GM12878 (cell line): ENCODE measurements at regions not wholly inside any gene's neighbourhood (a gene's known extent, or its start where the extent isn't known, plus 50 kb on each side); places are given as distances from the start of the nearest gene placed in this dataset.

ENCODE experiments used
- CBFB ChIP-seq: IDR thresholded peaks from 2 replicates; pipeline ENCODE4 v1.6.1; 2016; ENCODE audit warnings: antibody characterized with exemption, low read depth
- JUND ChIP-seq: IDR thresholded peaks from 2 replicates; pipeline ENCODE4 v1.6.1; 2012; ENCODE audit warnings: low read depth, mild to moderate bottlenecking, low read length, improper control_type of control experiment, moderate library complexity
- NR2F1 ChIP-seq: fragments of 450-650 bp; conservative IDR thresholded peaks from 2 replicates; pipeline ENCODE4 v1.6.1; 2017; ENCODE audit warnings: mild to moderate bottlenecking
- POLR2AphosphoS5 ChIP-seq: IDR thresholded peaks from 2 replicates; pipeline ENCODE4 v1.6.1; 2011; ENCODE audit warnings: mild to moderate bottlenecking, low read length, inconsistent platforms
- SIX5 ChIP-seq: IDR thresholded peaks from 2 replicates; pipeline ENCODE4 v1.6.1; 2011; ENCODE audit warnings: mild to moderate bottlenecking, low read depth, low read length, moderate library complexity; ENCODE audit not compliant: severe bottlenecking
- YY1 ChIP-seq: IDR thresholded peaks from 2 replicates; pipeline ENCODE4 v1.6.1; 2011; ENCODE audit warnings: low read depth, mild to moderate bottlenecking, low read length
- TF ChIP-seq, protein P1 (sequence below): IDR thresholded peaks from 2 replicates; pipeline ENCODE4 v1.6.1; 2012; ENCODE audit warnings: improper control_type of control experiment, low read depth, low read length; ENCODE audit not compliant: insufficient replicate concordance
- TF ChIP-seq, protein P2 (sequence below), 3 experiments: IDR thresholded peaks in 2 of 3; conservative IDR thresholded peaks in 1 of 3; 2 replicates each; pipeline ENCODE4 v1.5.1; 2011; ENCODE audit warnings: low read depth in 3 of 3, low read length in 3 of 3, mild to moderate bottlenecking in 3 of 3, control low read depth in 2 of 3, moderate library complexity in 2 of 3, inconsistent platforms in 1 of 3, mixed read lengths in 1 of 3; ENCODE audit not compliant: control insufficient read depth in 2 of 3, insufficient read depth in 1 of 3; ENCODE audit errors: extremely low read depth in 1 of 3

DNA sequence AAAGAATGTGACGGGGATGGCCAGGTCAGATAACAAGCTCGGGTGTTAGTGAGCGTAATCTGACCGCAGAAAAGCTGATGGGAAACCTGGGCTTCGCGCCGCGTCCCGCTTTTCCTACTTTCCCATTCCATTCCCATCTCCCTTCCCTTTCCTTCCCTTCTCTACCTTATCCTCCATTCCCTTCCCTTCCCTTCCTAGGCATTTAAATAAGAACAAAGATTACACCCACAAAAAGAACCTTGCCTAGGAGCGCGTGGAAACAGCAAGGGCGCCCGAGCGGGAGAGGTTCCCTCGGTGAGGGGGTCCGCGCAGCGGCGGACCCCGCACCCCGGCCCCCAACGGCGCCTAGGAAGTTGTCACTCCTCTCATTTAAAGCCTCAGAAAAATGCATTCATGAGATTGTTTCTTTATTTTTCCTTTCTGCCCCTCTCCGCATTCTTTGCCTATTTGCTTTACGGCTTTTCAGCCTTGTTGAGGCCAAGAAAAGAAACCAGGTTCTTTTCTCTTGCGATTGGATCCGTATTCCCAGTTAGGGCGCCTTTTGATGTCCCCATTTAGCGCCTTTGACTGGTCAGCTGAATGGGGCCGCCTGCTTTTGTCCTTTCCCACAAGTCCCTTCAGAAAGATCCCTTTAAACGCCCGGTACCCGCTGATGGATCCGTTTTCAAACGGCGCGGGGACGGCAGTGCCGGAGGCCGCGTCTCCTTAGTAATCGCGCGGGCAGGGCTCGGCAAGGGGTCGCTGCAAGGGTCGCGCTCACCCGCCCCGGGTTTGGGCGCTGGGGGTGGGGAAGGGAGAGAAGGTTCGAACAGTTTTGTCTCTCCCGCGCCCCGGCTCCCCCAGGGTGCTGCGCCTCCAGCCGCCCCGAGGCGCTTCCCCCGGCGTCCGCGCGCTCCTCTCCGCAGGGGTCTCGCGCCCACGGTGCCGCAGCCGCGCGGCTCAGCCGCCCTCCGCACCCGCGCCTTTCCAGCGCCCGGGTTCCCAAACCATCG is 54.1 kb upstream of the TMEM33 start:
- no peak for TF ChIP-seq NR2F1
- TF ChIP-seq, protein P1, sequence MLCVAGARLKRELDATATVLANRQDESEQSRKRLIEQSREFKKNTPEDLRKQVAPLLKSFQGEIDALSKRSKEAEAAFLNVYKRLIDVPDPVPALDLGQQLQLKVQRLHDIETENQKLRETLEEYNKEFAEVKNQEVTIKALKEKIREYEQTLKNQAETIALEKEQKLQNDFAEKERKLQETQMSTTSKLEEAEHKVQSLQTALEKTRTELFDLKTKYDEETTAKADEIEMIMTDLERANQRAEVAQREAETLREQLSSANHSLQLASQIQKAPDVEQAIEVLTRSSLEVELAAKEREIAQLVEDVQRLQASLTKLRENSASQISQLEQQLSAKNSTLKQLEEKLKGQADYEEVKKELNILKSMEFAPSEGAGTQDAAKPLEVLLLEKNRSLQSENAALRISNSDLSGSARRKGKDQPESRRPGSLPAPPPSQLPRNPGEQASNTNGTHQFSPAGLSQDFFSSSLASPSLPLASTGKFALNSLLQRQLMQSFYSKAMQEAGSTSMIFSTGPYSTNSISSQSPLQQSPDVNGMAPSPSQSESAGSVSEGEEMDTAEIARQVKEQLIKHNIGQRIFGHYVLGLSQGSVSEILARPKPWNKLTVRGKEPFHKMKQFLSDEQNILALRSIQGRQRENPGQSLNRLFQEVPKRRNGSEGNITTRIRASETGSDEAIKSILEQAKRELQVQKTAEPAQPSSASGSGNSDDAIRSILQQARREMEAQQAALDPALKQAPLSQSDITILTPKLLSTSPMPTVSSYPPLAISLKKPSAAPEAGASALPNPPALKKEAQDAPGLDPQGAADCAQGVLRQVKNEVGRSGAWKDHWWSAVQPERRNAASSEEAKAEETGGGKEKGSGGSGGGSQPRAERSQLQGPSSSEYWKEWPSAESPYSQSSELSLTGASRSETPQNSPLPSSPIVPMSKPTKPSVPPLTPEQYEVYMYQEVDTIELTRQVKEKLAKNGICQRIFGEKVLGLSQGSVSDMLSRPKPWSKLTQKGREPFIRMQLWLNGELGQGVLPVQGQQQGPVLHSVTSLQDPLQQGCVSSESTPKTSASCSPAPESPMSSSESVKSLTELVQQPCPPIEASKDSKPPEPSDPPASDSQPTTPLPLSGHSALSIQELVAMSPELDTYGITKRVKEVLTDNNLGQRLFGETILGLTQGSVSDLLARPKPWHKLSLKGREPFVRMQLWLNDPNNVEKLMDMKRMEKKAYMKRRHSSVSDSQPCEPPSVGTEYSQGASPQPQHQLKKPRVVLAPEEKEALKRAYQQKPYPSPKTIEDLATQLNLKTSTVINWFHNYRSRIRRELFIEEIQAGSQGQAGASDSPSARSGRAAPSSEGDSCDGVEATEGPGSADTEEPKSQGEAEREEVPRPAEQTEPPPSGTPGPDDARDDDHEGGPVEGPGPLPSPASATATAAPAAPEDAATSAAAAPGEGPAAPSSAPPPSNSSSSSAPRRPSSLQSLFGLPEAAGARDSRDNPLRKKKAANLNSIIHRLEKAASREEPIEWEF = no peak
- TF ChIP-seq CBFB = no peak
- no peak for TF ChIP-seq JUND
- TF ChIP-seq YY1 = no peak
- TF ChIP-seq SIX5 = no peak
- TF ChIP-seq, protein P2, sequence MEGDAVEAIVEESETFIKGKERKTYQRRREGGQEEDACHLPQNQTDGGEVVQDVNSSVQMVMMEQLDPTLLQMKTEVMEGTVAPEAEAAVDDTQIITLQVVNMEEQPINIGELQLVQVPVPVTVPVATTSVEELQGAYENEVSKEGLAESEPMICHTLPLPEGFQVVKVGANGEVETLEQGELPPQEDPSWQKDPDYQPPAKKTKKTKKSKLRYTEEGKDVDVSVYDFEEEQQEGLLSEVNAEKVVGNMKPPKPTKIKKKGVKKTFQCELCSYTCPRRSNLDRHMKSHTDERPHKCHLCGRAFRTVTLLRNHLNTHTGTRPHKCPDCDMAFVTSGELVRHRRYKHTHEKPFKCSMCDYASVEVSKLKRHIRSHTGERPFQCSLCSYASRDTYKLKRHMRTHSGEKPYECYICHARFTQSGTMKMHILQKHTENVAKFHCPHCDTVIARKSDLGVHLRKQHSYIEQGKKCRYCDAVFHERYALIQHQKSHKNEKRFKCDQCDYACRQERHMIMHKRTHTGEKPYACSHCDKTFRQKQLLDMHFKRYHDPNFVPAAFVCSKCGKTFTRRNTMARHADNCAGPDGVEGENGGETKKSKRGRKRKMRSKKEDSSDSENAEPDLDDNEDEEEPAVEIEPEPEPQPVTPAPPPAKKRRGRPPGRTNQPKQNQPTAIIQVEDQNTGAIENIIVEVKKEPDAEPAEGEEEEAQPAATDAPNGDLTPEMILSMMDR (IDR thresholded peaks at IDR 0.05 in 2 of 3, conservative IDR thresholded peaks at IDR 0.05 in 1 of 3; ENCODE audit: control insufficient read depth in 2 of 3, extremely low read depth in 1 of 3, insufficient read depth in 1 of 3, low read depth in 3 of 3, low read length in 3 of 3) = no peak
- TF ChIP-seq POLR2AphosphoS5 = no peak
